CD4-positive, alpha-beta T cell (primary cell): ENCODE measurements at regions not wholly inside any gene's neighbourhood (a gene's known extent, or its start where the extent isn't known, plus 50 kb on each side); places are given as distances from the start of the nearest gene placed in this dataset.

ENCODE experiments used
- ATAC-seq: fragments of 200-7000 bp; cut with Tn5 transposase; one replicate; pipeline ENCODE4 v1.10.0; 2022; ENCODE audit warnings: mild to moderate bottlenecking; ENCODE audit not compliant: poor library complexity
- CTCF ChIA-PET: fragments of 350-600 bp; sonication (Branson Sonifier 250); formaldehyde crosslinking; loops from one replicate; lab custom pipeline; 2021; ENCODE audit warnings: antibody characterized with exemption, inconsistent platforms; lab: Charles Lee
- POLR2A ChIA-PET: fragments of 350-600 bp; sonication (Branson Sonifier 250); formaldehyde crosslinking; loops from one replicate; lab custom pipeline; 2021; ENCODE audit warnings: antibody characterized with exemption, inconsistent platforms; lab: Charles Lee
- DNase-seq, 14 experiments: peaks; one replicate each; pipeline ENCODE4 v3.0.0-alpha.2; 2013 to 2020; ENCODE audit warnings: mixed read lengths in 2 of 14
- H3K27ac ChIP-seq, 2 donors: one replicate each; pipeline versions ENCODE4 v1.5.1 to v1.7.0; 2013; ENCODE audit warnings: low read length in 2 of 2, low read depth in 1 of 2, mild to moderate bottlenecking in 1 of 2
- H3K27me3 ChIP-seq, 2 experiments: 1 replicate in 1 of 2; 2 replicates in 1 of 2; pipeline versions ENCODE4 v1.6.1 to v1.7.0; 2013; ENCODE audit warnings: low read length in 2 of 2, control low read depth in 1 of 2, mild to moderate bottlenecking in 1 of 2, moderate library complexity in 1 of 2; ENCODE audit not compliant: insufficient read depth in 2 of 2, control insufficient read depth in 1 of 2
- H3K36me3 ChIP-seq: one replicate; pipeline ENCODE4 v1.6.1; 2013; ENCODE audit warnings: low read length, control low read depth; ENCODE audit not compliant: insufficient read depth
- H3K4me1 ChIP-seq: one replicate; pipeline ENCODE4 v1.6.1; 2013; ENCODE audit warnings: low read length, control low read depth; ENCODE audit not compliant: insufficient read depth
- H3K4me3 ChIP-seq: one replicate; pipeline ENCODE4 v1.5.1; 2013; ENCODE audit warnings: mild to moderate bottlenecking, low read length, moderate library complexity
- H3K9me3 ChIP-seq, 2 experiments: 1 replicate in 1 of 2; 2 replicates in 1 of 2; pipeline versions ENCODE4 v1.6.1 to v1.7.0; 2013; ENCODE audit warnings: low read length in 2 of 2, mild to moderate bottlenecking in 2 of 2, control low read depth in 1 of 2, moderate library complexity in 1 of 2; ENCODE audit not compliant: control insufficient read depth in 1 of 2, insufficient read depth in 1 of 2
- H3K27ac Mint-ChIP-seq: one replicate; pipeline ENCODE4 v1.8.0; 2020; ENCODE audit warnings: mixed read lengths
- H3K27me3 Mint-ChIP-seq: one replicate; pipeline ENCODE4 v1.8.0; 2021; ENCODE audit warnings: mixed read lengths
- H3K36me3 Mint-ChIP-seq: one replicate; pipeline ENCODE4 v1.8.0; 2021; ENCODE audit warnings: low read depth, mixed read lengths
- H3K4me1 Mint-ChIP-seq: one replicate; pipeline ENCODE4 v1.8.0; 2021; ENCODE audit warnings: low read depth, mixed read lengths
- H3K4me3 Mint-ChIP-seq: one replicate; pipeline ENCODE4 v1.8.0; 2020; ENCODE audit warnings: mild to moderate bottlenecking, mixed read lengths
- H3K9me3 Mint-ChIP-seq: one replicate; pipeline ENCODE4 v1.8.0; 2020; ENCODE audit warnings: mixed read lengths
- CTCF ChIP-seq: fragments of 200-600 bp; IDR thresholded peaks from one replicate; pipeline ENCODE4 v1.8.0; 2022; ENCODE audit warnings: antibody characterized with exemption, mild to moderate bottlenecking
- intact Hi-C, 2 experiments: fragments of 100-400 bp; cut with DNase I in 1 of 2; cut with micrococcal nuclease in 1 of 2; formaldehyde crosslinking; loops; one replicate each; pipeline versions ENCODE4 v1.15.1 to v1.9.0; 2023 to 2025; cut with DNase I, micrococcal nuclease

DNA sequence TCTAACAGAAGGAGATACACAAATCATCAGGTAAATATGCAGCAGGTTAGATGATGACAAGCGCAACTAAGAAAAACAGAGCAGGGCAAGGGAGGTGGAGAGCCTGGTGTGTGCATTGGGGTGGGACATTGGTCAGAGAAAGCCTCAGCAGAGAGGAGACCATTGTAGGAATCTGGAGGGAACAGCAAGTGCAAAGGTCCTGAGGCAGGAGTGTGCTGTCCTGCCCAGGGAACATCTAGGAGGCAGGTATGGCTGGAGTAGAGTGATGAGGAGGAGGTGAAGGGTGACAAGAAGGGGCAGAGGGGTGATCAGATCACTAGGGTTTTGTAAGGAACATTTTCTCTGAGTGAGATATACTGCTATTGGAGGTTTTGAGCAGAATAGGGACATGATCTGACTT lies 90.1 kb downstream of the NCR2 start:
- intact Hi-C loops: loop anchor here in 1 of 2 experiments (2.0 kb wide), 1 partner anchor 257 kb away; no protein-coding TSS in a partner anchor
- H3K4me3 Mint-ChIP-seq: no peak overlapping the region
- peaks cover 8% of the 10 kb centered on the region for H3K4me1 Mint-ChIP-seq

DNA sequence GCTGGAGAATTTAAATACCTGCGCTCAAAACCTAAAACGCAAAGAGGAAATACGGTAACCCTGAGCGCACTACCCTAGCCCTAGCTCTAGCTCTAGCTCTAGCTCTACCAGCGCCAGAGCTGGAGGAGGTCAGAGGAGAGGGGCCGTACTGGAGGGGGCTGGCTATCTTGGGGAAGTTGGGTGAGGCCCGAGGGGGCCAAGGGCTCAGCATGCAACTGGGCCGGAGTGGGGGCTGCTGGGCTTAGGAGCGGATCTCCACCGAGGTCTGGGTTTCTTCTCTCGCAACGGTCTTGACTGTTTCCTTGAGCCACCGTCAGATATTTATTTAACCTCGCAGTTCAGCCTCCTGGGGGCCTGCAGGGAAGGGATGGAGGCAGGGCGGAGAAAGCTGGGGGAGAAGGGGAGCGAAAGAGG lies 91.0 kb downstream of the NCR2 start:
- peaks cover 0 to 12% of the 10 kb centered on the region in 2 experiments for H3K9me3 ChIP-seq
- H3K4me3 ChIP-seq: peak overlapping the region; percentile 13
- Mint-ChIP-seq H3K9me3 (no peaks in the 10 kb centered on the region), H3K36me3 (no peaks in the 10 kb centered on the region), H3K27ac (no peak overlapping the region), H3K4me1 (peaks cover 8% of the 10 kb centered on the region), H3K27me3 (peaks cover 36% of the 10 kb centered on the region), H3K4me3 (no peak overlapping the region)
- peaks cover 25 to 46% of the 10 kb centered on the region in 2 experiments for H3K27me3 ChIP-seq
- DNase-seq (peak in 3 of 14 experiments; percentile 13 to 54 (median 50)), ATAC-seq (peak; percentile 51)
- TF ChIP-seq CTCF: no peak
- H3K27ac ChIP-seq: no peak overlapping the region
- intact Hi-C loops: loop anchor here (1.0 kb wide), 2 partner anchors 119 to 120 kb away; partner anchors contain the start of gene FOXP4 (in 1 of the 2)
- POLR2A ChIA-PET: no interaction called here
- H3K36me3 ChIP-seq: no peaks in the 10 kb centered on the region
- H3K4me1 ChIP-seq: peaks cover 39% of the 10 kb centered on the region
- CTCF ChIA-PET: interaction anchor here (0.5 kb wide), 1 partner anchor 121 kb away, joined by 3 read pairs; no protein-coding TSS in a partner anchor

More for the DNA sequence above, 90.1 kb downstream of the NCR2 start:
- H3K9me3 Mint-ChIP-seq: no peaks in the 10 kb centered on the region
- ChIA-PET POLR2A (no interaction called here), CTCF (interaction anchor here (2.9 kb wide), 1 partner anchor 167 kb away, joined by 13 read pairs; no protein-coding TSS in a partner anchor)
- Histone ChIP-seq H3K27me3 (peaks cover 25 to 43% of the 10 kb centered on the region in 2 experiments), H3K9me3 (peaks cover 0 to 12% of the 10 kb centered on the region in 2 experiments), H3K27ac (no peak overlapping the region), H3K36me3 (no peaks in the 10 kb centered on the region), H3K4me1 (peaks cover 39% of the 10 kb centered on the region), H3K4me3 (no peak overlapping the region)
- no peaks in the 10 kb centered on the region for H3K36me3 Mint-ChIP-seq
- ATAC-seq (no peak), DNase-seq (no peak)
- H3K27ac Mint-ChIP-seq: no peak overlapping the region
- TF ChIP-seq CTCF: no peak
- H3K27me3 Mint-ChIP-seq: peaks cover 32% of the 10 kb centered on the region

- H3K9me3 Mint-ChIP-seq: no peaks in the 10 kb centered on the region
- H3K27ac ChIP-seq: no peak overlapping the region
- ATAC-seq: no peak
- peaks cover 8% of the 10 kb centered on the region for H3K4me1 Mint-ChIP-seq
- no peak for TF ChIP-seq CTCF
- H3K36me3 Mint-ChIP-seq: no peaks in the 10 kb centered on the region
- H3K36me3 ChIP-seq: no peaks in the 10 kb centered on the region
- no peak overlapping the region for H3K4me3 Mint-ChIP-seq
- H3K27me3 Mint-ChIP-seq: peaks cover 41% of the 10 kb centered on the region
- H3K9me3 ChIP-seq: peaks cover 0 to 12% of the 10 kb centered on the region in 2 experiments
- ChIA-PET POLR2A (no interaction called here), CTCF (no interaction called here)
- H3K4me1 ChIP-seq: peaks cover 39% of the 10 kb centered on the region
- DNase-seq: peak in 1 of 14 experiments; percentile 42
- no peak overlapping the region for H3K27ac Mint-ChIP-seq
- peaks cover 25 to 46% of the 10 kb centered on the region in 2 experiments for H3K27me3 ChIP-seq
- intact Hi-C loops: loop anchor here (1.0 kb wide), 2 partner anchors 118 to 119 kb away; partner anchors contain the start of gene FOXP4 (in 1 of the 2)
- peak overlapping the region; percentile 38 for H3K4me3 ChIP-seq
Measured at GRCh38 chr6:41426888-41427641, 91.7 kb downstream of the NCR2 start.
